ENCODE measurements at regions not wholly inside any gene's neighbourhood (a gene's known extent, or its start where the extent isn't known, plus 50 kb on each side); places are given as distances from the start of the nearest gene placed in this dataset.

DNA sequence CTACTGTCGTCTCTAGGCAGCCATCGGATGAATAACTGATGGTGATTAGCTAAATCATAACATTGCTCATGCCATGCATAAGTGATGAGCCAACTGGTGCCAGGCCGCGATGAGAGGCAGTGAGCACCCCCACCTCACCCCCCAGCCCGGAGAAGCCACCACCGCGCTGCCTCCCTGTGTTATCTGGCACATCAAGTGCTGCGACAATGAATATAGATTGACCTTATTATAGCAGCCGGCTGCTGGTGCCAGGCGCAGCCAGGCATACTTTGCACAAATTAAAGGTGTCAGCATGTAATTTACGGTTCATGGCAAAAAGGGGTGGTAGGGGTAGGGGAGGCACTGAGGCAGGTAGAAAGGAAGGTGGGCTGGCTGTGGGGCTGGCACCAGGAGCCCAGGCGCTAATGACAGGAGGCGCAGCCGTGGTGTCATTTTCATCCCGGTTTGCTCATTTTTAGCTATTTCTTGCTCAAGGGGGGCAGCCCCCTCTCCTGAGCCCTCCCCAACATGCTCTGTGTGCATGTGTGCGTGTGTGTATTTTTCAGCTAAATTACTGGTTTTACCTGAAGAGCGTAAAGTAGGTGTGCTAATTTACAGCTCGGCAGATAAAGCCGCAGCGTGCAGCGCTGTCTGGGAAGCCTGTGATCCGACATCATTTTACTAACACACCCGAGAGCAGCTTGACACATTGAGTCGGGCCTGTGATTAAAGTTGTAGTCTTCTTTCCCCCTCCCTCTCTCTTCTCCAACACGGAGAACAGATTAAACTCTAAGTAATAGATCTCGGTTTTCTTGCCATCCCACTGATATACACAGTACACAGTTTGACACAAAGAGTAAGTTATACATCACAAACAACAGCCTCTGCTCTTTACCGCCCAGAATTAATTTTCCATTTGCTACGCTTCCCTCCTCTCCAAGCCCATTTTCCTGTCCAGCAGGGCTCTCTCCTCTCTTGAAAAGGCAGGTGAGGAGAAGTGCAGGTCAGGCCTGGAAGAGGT lies 212.3 kb downstream of the RPLP1 start:
- TF ChIP-seq, protein P1, sequence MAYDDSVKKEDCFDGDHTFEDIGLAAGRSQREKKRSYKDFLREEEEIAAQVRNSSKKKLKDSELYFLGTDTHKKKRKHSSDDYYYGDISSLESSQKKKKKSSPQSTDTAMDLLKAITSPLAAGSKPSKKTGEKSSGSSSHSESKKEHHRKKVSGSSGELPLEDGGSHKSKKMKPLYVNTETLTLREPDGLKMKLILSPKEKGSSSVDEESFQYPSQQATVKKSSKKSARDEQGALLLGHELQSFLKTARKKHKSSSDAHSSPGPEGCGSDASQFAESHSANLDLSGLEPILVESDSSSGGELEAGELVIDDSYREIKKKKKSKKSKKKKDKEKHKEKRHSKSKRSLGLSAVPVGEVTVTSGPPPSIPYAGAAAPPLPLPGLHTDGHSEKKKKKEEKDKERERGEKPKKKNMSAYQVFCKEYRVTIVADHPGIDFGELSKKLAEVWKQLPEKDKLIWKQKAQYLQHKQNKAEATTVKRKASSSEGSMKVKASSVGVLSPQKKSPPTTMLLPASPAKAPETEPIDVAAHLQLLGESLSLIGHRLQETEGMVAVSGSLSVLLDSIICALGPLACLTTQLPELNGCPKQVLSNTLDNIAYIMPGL (CRISPR knock-in tag; IDR thresholded peaks at IDR 0.05): no peak
- TF ChIP-seq, protein P2, sequence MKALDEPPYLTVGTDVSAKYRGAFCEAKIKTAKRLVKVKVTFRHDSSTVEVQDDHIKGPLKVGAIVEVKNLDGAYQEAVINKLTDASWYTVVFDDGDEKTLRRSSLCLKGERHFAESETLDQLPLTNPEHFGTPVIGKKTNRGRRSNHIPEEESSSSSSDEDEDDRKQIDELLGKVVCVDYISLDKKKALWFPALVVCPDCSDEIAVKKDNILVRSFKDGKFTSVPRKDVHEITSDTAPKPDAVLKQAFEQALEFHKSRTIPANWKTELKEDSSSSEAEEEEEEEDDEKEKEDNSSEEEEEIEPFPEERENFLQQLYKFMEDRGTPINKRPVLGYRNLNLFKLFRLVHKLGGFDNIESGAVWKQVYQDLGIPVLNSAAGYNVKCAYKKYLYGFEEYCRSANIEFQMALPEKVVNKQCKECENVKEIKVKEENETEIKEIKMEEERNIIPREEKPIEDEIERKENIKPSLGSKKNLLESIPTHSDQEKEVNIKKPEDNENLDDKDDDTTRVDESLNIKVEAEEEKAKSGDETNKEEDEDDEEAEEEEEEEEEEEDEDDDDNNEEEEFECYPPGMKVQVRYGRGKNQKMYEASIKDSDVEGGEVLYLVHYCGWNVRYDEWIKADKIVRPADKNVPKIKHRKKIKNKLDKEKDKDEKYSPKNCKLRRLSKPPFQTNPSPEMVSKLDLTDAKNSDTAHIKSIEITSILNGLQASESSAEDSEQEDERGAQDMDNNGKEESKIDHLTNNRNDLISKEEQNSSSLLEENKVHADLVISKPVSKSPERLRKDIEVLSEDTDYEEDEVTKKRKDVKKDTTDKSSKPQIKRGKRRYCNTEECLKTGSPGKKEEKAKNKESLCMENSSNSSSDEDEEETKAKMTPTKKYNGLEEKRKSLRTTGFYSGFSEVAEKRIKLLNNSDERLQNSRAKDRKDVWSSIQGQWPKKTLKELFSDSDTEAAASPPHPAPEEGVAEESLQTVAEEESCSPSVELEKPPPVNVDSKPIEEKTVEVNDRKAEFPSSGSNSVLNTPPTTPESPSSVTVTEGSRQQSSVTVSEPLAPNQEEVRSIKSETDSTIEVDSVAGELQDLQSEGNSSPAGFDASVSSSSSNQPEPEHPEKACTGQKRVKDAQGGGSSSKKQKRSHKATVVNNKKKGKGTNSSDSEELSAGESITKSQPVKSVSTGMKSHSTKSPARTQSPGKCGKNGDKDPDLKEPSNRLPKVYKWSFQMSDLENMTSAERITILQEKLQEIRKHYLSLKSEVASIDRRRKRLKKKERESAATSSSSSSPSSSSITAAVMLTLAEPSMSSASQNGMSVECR (CRISPR knock-in tag; IDR thresholded peaks at IDR 0.05; ENCODE audit: borderline replicate concordance): no peak
- no peak for TF ChIP-seq ATF1 (CRISPR knock-in tag; IDR thresholded peaks at IDR 0.05)
- TF ChIP-seq, protein P3, sequence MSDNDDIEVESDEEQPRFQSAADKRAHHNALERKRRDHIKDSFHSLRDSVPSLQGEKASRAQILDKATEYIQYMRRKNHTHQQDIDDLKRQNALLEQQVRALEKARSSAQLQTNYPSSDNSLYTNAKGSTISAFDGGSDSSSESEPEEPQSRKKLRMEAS (CRISPR knock-in tag; IDR thresholded peaks at IDR 0.05): no peak
- TF ChIP-seq, protein P4, sequence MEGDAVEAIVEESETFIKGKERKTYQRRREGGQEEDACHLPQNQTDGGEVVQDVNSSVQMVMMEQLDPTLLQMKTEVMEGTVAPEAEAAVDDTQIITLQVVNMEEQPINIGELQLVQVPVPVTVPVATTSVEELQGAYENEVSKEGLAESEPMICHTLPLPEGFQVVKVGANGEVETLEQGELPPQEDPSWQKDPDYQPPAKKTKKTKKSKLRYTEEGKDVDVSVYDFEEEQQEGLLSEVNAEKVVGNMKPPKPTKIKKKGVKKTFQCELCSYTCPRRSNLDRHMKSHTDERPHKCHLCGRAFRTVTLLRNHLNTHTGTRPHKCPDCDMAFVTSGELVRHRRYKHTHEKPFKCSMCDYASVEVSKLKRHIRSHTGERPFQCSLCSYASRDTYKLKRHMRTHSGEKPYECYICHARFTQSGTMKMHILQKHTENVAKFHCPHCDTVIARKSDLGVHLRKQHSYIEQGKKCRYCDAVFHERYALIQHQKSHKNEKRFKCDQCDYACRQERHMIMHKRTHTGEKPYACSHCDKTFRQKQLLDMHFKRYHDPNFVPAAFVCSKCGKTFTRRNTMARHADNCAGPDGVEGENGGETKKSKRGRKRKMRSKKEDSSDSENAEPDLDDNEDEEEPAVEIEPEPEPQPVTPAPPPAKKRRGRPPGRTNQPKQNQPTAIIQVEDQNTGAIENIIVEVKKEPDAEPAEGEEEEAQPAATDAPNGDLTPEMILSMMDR (IDR thresholded peaks at IDR 0.05): no peak
- TF ChIP-seq NR2C2 (CRISPR knock-in tag; IDR thresholded peaks at IDR 0.05): no peak
- no peak for TF ChIP-seq SMAD3 (CRISPR knock-in tag; IDR thresholded peaks at IDR 0.05; ENCODE audit: borderline replicate concordance)
- TF ChIP-seq ESRRA (CRISPR knock-in tag; IDR thresholded peaks at IDR 0.05; ENCODE audit: borderline replicate concordance): no peak
- no peak for TF ChIP-seq NR3C1 (CRISPR knock-in tag; conservative IDR thresholded peaks at IDR 0.05; ENCODE audit: low read depth)
- TF ChIP-seq RELA (CRISPR knock-in tag; IDR thresholded peaks at IDR 0.05; ENCODE audit: borderline replicate concordance): no peak
- no peak for TF ChIP-seq JUN (CRISPR knock-in tag; IDR thresholded peaks at IDR 0.05)
- TF ChIP-seq CREM (CRISPR knock-in tag; IDR thresholded peaks at IDR 0.05): no peak
- no peak for TF ChIP-seq SMAD4 (CRISPR knock-in tag; IDR thresholded peaks at IDR 0.05)
- TF ChIP-seq NFE2L1 (CRISPR knock-in tag; IDR thresholded peaks at IDR 0.05): no peak

All from WTC11 (cell line).